T-helper 9 cell (primary cell): ENCODE measurements at regions not wholly inside any gene's neighbourhood (a gene's known extent, or its start where the extent isn't known, plus 50 kb on each side); places are given as distances from the start of the nearest gene placed in this dataset.

ENCODE experiments used
- DNase-seq: peaks from one replicate; pipeline ENCODE4 v3.0.0-alpha.2; 2020

DNA sequence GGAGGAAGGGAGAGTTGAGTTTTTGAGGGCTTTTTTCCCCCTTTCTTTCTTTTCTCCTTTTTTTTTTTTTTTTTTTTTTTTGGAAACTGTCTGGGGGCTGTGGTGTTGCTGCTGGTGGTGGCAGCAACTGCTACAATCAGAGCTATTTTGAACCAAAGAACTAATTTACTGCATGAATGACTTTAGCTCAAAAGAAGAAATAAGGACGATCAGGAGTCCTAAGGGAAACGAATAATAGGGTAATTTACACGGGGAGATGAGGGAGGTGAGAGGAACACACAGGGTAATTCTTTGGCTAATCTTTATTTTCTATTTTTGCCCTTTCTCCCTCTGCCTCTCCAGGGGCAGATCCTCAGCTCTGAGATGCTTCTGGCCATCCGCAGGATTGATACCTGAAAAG lies 119.8 kb downstream of the TMEM132E start:
- DNase-seq, result no peak

DNA sequence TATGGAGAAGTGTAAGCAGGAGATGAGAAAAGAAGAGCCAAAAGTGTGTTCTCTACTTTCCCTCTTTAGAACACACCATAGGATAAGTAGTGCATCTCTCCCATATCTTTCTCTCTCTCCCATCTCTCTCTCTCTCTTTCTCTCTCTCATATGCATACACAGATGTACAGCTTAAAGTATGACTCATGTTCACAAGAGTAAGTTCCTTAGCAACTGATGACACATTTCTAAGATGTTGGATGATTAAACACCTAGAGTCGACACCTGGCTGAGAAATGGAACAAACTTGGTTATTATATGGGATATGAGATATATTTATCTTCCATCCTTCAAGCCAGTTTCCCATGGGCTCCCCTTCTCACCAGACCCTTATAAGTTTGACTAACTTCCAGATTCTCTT lies 113.5 kb downstream of the TMEM132E start:
- no peak for DNase-seq
